Heart left ventricle (tissue), 16 donors: ENCODE measurements at regions not wholly inside any gene's neighbourhood (a gene's known extent, or its start where the extent isn't known, plus 50 kb on each side); places are given as distances from the start of the nearest gene placed in this dataset.

ENCODE experiments used
- ATAC-seq, 4 donors: fragments of 200-7000 bp; cut with Tn5 transposase; one replicate each; pipeline ENCODE4 v1.9.1; 2020 to 2022; ENCODE audit warnings: moderate library complexity in 4 of 4, mild to moderate bottlenecking in 3 of 4, moderate number of reproducible peaks in 1 of 4
- DNase-seq, 5 donors: peaks; one replicate each; pipeline ENCODE4 v3.0.0-alpha.2; 2020
- H3K27ac ChIP-seq, 12 donors: fragments of 200-600 bp; sonication (generic) in 4 of 12; one replicate each; pipeline versions ENCODE4 v1.5.0 to v1.8.0; 2016 to 2022; ENCODE audit warnings: mild to moderate bottlenecking in 2 of 12
- H3K27me3 ChIP-seq, 9 donors: fragments of 200-600 bp; sonication (generic) in 2 of 9; one replicate each; pipeline versions ENCODE4 v1.5.1 to v1.8.0; 2016 to 2022; ENCODE audit warnings: mild to moderate bottlenecking in 3 of 9
- H3K36me3 ChIP-seq, 9 donors: fragments of 200-600 bp; sonication (generic) in 2 of 9; one replicate each; pipeline versions ENCODE4 v1.5.0 to v1.8.0; 2018 to 2022; ENCODE audit warnings: mild to moderate bottlenecking in 2 of 9
- H3K4me1 ChIP-seq, 12 donors: fragments of 200-600 bp; sonication (generic) in 4 of 12; one replicate each; pipeline versions ENCODE4 v1.5.0 to v1.8.0; 2016 to 2022; ENCODE audit warnings: mild to moderate bottlenecking in 3 of 12
- H3K4me3 ChIP-seq, 12 donors: fragments of 200-600 bp; sonication (generic) in 4 of 12; one replicate each; pipeline versions ENCODE4 v1.5.0 to v1.8.0; 2017 to 2022; ENCODE audit warnings: mild to moderate bottlenecking in 9 of 12, moderate library complexity in 4 of 12
- H3K9me3 ChIP-seq, 12 donors: fragments of 200-600 bp; sonication (generic) in 4 of 12; one replicate each; pipeline versions ENCODE4 v1.5.0 to v1.8.0; 2016 to 2022; ENCODE audit warnings: mild to moderate bottlenecking in 1 of 12
- CTCF ChIP-seq, 12 donors: fragments of 200-600 bp; sonication (generic) in 4 of 12; IDR thresholded peaks; one replicate each; pipeline versions ENCODE4 v1.5.0 to v1.8.0; 2018 to 2022; ENCODE audit warnings: antibody characterized with exemption in 12 of 12, mild to moderate bottlenecking in 5 of 12
- POLR2A ChIP-seq, 2 donors: fragments of 450-650 bp; IDR thresholded peaks; one replicate each; pipeline ENCODE4 v1.6.1; 2017; ENCODE audit warnings: antibody characterized with exemption in 2 of 2, mild to moderate bottlenecking in 2 of 2, moderate library complexity in 2 of 2
- WGBS, 4 donors: extraction: QIAGEN DNeasy Blood & Tissue Kit in 2 of 4; methylation state at CpG; one replicate each; pipeline versions ENCODE4 v1.1.5 to v1.1.7; 2013 to 2018; 5-methylcytosine and 5-hydroxymethylcytosine counted together
- intact Hi-C, 10 donors: fragments of 100-400 bp; cut with DNase I; formaldehyde crosslinking; loops; one replicate each; pipeline versions ENCODE4 v1.11.1 to v1.14.2; 2022
- donor health status: ischemic (EF 13 %, LVEDD 7.1; RV severe dilation, severe dysfunction).
- donor health status: healthy with polysubstance abuse.
- donor health status: DM: no; HTN: yes; CAD: no.
- donor health status: DM: no; HTN: no; CAD: no.
- donor health status: ischemic (EF 25% LVEDD 6.9; RV normal size, moderate dysfunction).
- donor health status: ischemic (EF 25% LVEDD 5.7; RV mildly dilated, moderate dysfunction).
- donor health status: healthy.
- donor health status: DM: yes; HTN: yes; CAD: no.
- donor health status: ischemic (EF 35%, LVEDD 5.7; RV mildly dilated, moderate dysfunction).
- donor health status: nonischemic (EF 11% LVEDD 7.7; RV severe dilation, severe dysfunction).
- donor health status: DM: yes; HTN: yes; CAD: no.
- donor health status: PGD.
- donor health status: ischemic (EF 29% LVEDD 5.4; RV normal size, mild dysfunction).
- donor health status: nonischemic (EF 23%, LVEDD 6.1; RV moderate dilation, normal function).

DNA sequence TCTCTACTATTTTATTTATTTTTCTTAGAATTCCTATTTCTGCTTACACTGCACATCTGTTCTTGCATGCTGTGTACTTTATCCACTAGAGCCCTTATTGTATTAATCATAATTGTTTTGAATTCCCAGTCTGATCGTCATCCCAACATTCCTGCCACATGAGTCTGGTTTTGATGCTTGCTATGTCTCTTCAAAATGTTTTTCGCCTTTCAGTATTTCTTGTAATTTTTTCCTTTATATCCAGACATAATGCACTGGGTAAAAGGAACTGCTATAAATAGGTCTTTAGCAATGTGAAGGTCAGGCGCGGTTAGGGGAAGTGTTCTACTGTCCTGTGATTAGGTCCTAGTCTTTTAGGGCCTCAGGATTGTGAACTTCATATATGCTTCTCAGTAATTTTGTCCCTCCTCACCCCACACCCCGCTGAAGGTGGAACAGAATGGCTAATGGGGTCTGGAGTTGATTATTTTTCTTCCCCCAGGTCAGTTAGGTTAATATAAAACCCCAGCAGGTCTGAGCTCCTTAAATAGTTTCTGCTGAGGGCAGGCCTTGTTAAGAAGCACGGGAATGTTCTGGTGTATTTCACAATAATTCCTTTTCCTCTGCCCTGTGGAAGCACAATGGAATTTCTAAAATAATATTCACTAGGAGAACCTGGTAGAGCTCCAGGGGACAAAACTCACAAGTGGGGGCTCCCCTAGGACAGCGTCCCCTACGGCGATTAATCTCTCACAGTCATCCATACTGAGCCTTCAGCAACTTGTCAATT, 146.6 kb upstream of the TUT7 start:
- DNase-seq: no peak
- no peak overlapping the region for H3K27ac ChIP-seq
- 73 to 78% (median 76%) methylated on average over 9 of the region's 9 CpGs for WGBS, 4 donors

GRCh38 chr9:86500031-86500430, 145.8 kb upstream of the TUT7 start:
- peaks cover 0 to 6% (median 0%) of the 10 kb centered on the region in 9 donors for H3K27me3 ChIP-seq
- intact Hi-C loops: no loop called here
- no peak overlapping the region for H3K4me3 ChIP-seq
- no peak for ATAC-seq
- H3K27ac ChIP-seq: no peak overlapping the region
- H3K9me3 ChIP-seq: no peaks in the 10 kb centered on the region
- no peak for DNase-seq
- H3K36me3 ChIP-seq: no peaks in the 10 kb centered on the region
- H3K4me1 ChIP-seq: no peaks in the 10 kb centered on the region
- no peak for TF ChIP-seq CTCF (IDR thresholded peaks at IDR 0.05)
- TF ChIP-seq POLR2A (IDR thresholded peaks at IDR 0.05): no peak
- WGBS, 4 donors: 83 to 98% (median 87%) methylated on average over 1 of the region's 1 CpG

More for the DNA sequence above, 146.6 kb upstream of the TUT7 start:
- H3K9me3 ChIP-seq: no peaks in the 10 kb centered on the region
- H3K27me3 ChIP-seq: peaks cover 0 to 6% (median 0%) of the 10 kb centered on the region in 9 donors
- no peaks in the 10 kb centered on the region for H3K4me1 ChIP-seq
- no peak overlapping the region for H3K4me3 ChIP-seq
- no peaks in the 10 kb centered on the region for H3K36me3 ChIP-seq
- no peak for TF ChIP-seq CTCF (IDR thresholded peaks at IDR 0.05)
- TF ChIP-seq POLR2A (IDR thresholded peaks at IDR 0.05): no peak
- intact Hi-C loops: no loop called here
- ATAC-seq: peak in 2 of 4 donors; percentile 55 to 63

GRCh38 chr9:86494644-86495111, 140.5 kb upstream of the TUT7 start:
- H3K4me1 ChIP-seq: peaks cover 0 to 8% (median 0%) of the 10 kb centered on the region in 12 donors
- ATAC-seq (peak in 2 of 4 donors; percentile 53 to 87), DNase-seq (no peak)
- intact Hi-C loops: loop anchor here in 1 of 10 donors (10.0 kb wide), 1 partner anchor 450 kb away; the partner anchor contains the start of gene GAS1
- peaks cover 0 to 3% (median 0%) of the 10 kb centered on the region in 9 donors for H3K27me3 ChIP-seq
- H3K9me3 ChIP-seq: no peaks in the 10 kb centered on the region
- TF ChIP-seq CTCF (IDR thresholded peaks at IDR 0.05): no peak
- no peak for TF ChIP-seq POLR2A (IDR thresholded peaks at IDR 0.05)
- peak overlapping the region in 2 of 12 donors; percentile 20 to 32 for H3K27ac ChIP-seq
- 28 to 40% (median 40%) methylated on average over 5 of the region's 5 CpGs for WGBS, 4 donors
- no peaks in the 10 kb centered on the region for H3K36me3 ChIP-seq
- no peak overlapping the region for H3K4me3 ChIP-seq

DNA sequence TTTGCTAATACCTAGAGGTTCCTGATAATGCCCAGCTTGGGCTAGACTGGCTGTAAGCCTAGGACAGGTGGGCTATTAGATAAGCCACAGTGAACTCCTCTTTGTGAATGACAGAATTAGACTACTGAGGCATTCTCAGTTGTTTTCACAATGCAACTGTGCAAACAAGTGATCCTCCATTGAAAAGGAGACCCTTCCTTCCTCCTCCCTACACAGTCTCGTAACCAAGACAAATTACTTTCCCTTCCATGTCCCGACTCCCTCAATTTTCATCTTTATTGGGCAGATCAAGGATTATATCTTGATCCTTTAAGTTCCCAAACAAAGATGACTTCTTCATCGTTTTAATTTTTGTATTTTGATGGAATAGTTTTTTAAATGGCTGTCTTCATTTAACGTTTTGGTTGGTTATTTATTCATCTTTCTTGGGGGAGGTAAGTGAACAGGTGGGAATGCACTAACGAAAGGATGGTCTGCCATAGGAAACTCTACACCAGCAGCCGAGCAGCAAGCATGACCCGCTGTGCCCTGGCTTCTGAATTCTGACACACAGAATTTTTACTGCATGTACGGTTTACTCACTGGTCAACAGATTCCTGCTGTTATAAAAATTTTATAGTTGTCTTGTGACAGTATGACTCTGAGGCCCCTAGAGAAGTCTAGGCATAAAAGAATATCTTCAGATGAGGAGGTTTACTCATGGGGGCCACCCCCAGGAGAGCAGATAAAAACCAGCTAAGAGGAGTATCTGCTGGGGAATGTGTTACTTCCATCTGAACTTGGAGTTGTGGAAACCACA, 137.5 kb upstream of the TUT7 start:
- no peak for DNase-seq

More for the DNA sequence above, 137.5 kb upstream of the TUT7 start:
- WGBS, 4 donors: 79 to 85% (median 80%) methylated on average over 8 of the region's 8 CpGs
- intact Hi-C loops: loop anchor here in 1 of 10 donors (10.0 kb wide), 1 partner anchor 453 kb away; the partner anchor contains the start of gene GAS1
- Histone ChIP-seq H3K27ac (no peak overlapping the region), H3K9me3 (no peaks in the 10 kb centered on the region), H3K4me1 (peaks cover 0 to 8% (median 0%) of the 10 kb centered on the region in 12 donors), H3K36me3 (no peaks in the 10 kb centered on the region), H3K27me3 (no peaks in the 10 kb centered on the region), H3K4me3 (no peak overlapping the region)
- no peak for TF ChIP-seq CTCF (IDR thresholded peaks at IDR 0.05)
- no peak for TF ChIP-seq POLR2A (IDR thresholded peaks at IDR 0.05)
- no peak for ATAC-seq
